Colonic mucosa (tissue), 4 donors: ENCODE measurements at regions not wholly inside any gene's neighbourhood (a gene's known extent, or its start where the extent isn't known, plus 50 kb on each side); places are given as distances from the start of the nearest gene placed in this dataset.

Experiments
- DNase-seq: peaks from one replicate; pipeline ENCODE4 v3.0.0-alpha.2; 2020
- H3K27ac ChIP-seq: fragments of 200-600 bp; one replicate; pipeline ENCODE4 v1.8.0; 2021
- H3K27me3 ChIP-seq: fragments of 200-600 bp; one replicate; pipeline ENCODE4 v1.8.0; 2021
- H3K36me3 ChIP-seq: fragments of 200-600 bp; one replicate; pipeline ENCODE4 v1.8.0; 2021
- H3K4me1 ChIP-seq: fragments of 200-600 bp; one replicate; pipeline ENCODE4 v1.8.0; 2021; ENCODE audit warnings: mild to moderate bottlenecking
- H3K4me3 ChIP-seq: fragments of 200-600 bp; one replicate; pipeline ENCODE4 v1.8.0; 2021
- H3K9ac ChIP-seq, 2 donors: one replicate each; pipeline ENCODE4 v1.7.0; 2013; ENCODE audit warnings: control low read depth in 2 of 2, low read depth in 2 of 2, low read length in 2 of 2
- H3K9me3 ChIP-seq: fragments of 200-600 bp; one replicate; pipeline ENCODE4 v1.8.0; 2021
- CTCF ChIP-seq: fragments of 200-600 bp; IDR thresholded peaks from one replicate; pipeline ENCODE4 v1.8.0; 2022; ENCODE audit warnings: antibody characterized with exemption, mild to moderate bottlenecking
- intact Hi-C: fragments of 100-400 bp; cut with DNase I; formaldehyde crosslinking; loops from one replicate; pipeline ENCODE4 v1.14.1; 2022
- donor health status: healthy.
- donor health status: DM: no; HTN: no; CAD: no.
- donor health status: DM: no; HTN: no; CAD: no.

GRCh38 chr3:82494977-82495489, 733.6 kb upstream of the GBE1 start:
- intact Hi-C loops, result no loop called here
- no peaks in the 10 kb centered on the region for H3K27me3 ChIP-seq
- DNase-seq, result no peak
- H3K27ac ChIP-seq, result no peak overlapping the region
- H3K9ac ChIP-seq, result no peak overlapping the region
- H3K9me3 ChIP-seq, result no peaks in the 10 kb centered on the region
- no peak overlapping the region for H3K4me3 ChIP-seq
- H3K36me3 ChIP-seq, result no peaks in the 10 kb centered on the region
- no peaks in the 10 kb centered on the region for H3K4me1 ChIP-seq
- no peak for TF ChIP-seq CTCF

- Histone ChIP-seq H3K9ac (no peak overlapping the region), H3K36me3 (no peaks in the 10 kb centered on the region), H3K4me1 (no peaks in the 10 kb centered on the region), H3K27ac (no peak overlapping the region), H3K9me3 (no peaks in the 10 kb centered on the region), H3K27me3 (no peaks in the 10 kb centered on the region), H3K4me3 (no peak overlapping the region)
- DNase-seq, result no peak
- intact Hi-C loops, result no loop called here
- no peak for TF ChIP-seq CTCF
Observed at GRCh38 chr3:82493858-82494257, 732.4 kb upstream of the GBE1 start.

- Histone ChIP-seq H3K4me1 (no peaks in the 10 kb centered on the region), H3K27ac (no peak overlapping the region), H3K27me3 (no peaks in the 10 kb centered on the region), H3K9me3 (no peaks in the 10 kb centered on the region), H3K9ac (no peak overlapping the region), H3K36me3 (no peaks in the 10 kb centered on the region), H3K4me3 (no peak overlapping the region)
- DNase-seq, result no peak
- intact Hi-C loops, result no loop called here
- no peak for TF ChIP-seq CTCF
Observed at GRCh38 chr3:82475306-82475705, 713.9 kb upstream of the GBE1 start.

- no peak overlapping the region for H3K4me3 ChIP-seq
- H3K27ac ChIP-seq, result no peak overlapping the region
- H3K27me3 ChIP-seq, result no peaks in the 10 kb centered on the region
- intact Hi-C loops, result no loop called here
- no peaks in the 10 kb centered on the region for H3K9me3 ChIP-seq
- no peaks in the 10 kb centered on the region for H3K36me3 ChIP-seq
- TF ChIP-seq CTCF, result no peak
- H3K4me1 ChIP-seq, result no peaks in the 10 kb centered on the region
- no peak for DNase-seq
- H3K9ac ChIP-seq, result no peak overlapping the region
Observed at GRCh38 chr3:82474711-82475110, 713.3 kb upstream of the GBE1 start.

- no peak for DNase-seq
- Histone ChIP-seq H3K9me3 (no peaks in the 10 kb centered on the region), H3K27ac (no peak overlapping the region), H3K4me1 (no peaks in the 10 kb centered on the region), H3K36me3 (no peaks in the 10 kb centered on the region), H3K9ac (no peak overlapping the region), H3K27me3 (no peaks in the 10 kb centered on the region), H3K4me3 (no peak overlapping the region)
- intact Hi-C loops, result no loop called here
- no peak for TF ChIP-seq CTCF
Observed at GRCh38 chr3:82473864-82474541, 712.6 kb upstream of the GBE1 start.
